ENCODE measurements at regions not wholly inside any gene's neighbourhood (a gene's known extent, or its start where the extent isn't known, plus 50 kb on each side); places are given as distances from the start of the nearest gene placed in this dataset.

DNA sequence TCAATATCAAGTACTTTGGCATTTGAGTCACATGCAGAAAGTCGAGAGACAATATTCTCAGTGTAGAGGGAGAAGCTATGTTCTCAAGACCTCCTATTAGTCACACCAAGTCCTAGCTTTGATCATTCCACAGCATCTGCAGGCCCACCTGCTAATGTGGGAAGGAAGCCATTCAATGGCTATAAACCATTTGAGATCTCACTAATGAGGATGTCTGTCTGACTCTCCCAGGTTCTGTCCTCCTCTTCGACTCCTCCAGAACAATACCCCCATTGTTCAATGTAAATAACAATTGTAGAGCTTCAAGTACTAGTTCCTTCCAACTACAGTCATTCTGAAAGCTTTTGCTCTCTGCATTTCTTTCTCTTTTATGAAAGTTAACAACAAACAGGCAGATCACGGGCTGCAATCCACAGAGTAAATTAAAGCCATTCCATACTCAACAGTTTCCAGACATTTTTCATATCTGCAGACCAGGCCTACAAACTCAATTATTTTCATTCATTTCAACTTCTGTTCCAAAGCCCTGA, 140.2 kb upstream of the EDNRA start:
- in situ Hi-C loops (cut with MboI): no loop called here
- no peaks in the 10 kb centered on the region for H3K9me1 ChIP-seq (ENCODE audit: control insufficient read depth, insufficient read depth, low read length)
- WGBS (ENCODE audit: insufficient coverage, low coverage, missing lambda C conversion rate): 0% methylated on average over 3 of the region's 3 CpGs
- H3K4me3 ChIP-seq: no peak overlapping the region
- H3K9me3 ChIP-seq (replicated peaks; ENCODE audit: control insufficient read depth, insufficient read depth, low read depth, low read length): no peaks in the 10 kb centered on the region
- FAIRE-seq: no peak
- H3K27me3 ChIP-seq (ENCODE audit: control insufficient read depth in 2 of 2, insufficient read depth in 2 of 2, low read length in 2 of 2): no peaks in the 10 kb centered on the region
- no TSS peak for BruUV-seq (replicated peaks)
- TF ChIP-seq, protein P1, sequence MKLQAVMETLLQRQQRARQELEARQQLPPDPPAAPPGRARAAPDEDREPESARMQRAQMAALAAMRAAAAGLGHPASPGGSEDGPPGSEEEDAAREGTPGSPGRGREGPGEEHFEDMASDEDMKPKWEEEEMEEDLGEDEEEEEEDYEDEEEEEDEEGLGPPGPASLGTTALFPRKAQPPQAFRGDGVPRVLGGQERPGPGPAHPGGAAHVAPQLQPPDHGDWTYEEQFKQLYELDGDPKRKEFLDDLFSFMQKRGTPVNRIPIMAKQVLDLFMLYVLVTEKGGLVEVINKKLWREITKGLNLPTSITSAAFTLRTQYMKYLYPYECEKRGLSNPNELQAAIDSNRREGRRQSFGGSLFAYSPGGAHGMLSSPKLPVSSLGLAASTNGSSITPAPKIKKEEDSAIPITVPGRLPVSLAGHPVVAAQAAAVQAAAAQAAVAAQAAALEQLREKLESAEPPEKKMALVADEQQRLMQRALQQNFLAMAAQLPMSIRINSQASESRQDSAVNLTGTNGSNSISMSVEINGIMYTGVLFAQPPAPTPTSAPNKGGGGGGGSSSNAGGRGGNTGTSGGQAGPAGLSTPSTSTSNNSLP (IDR thresholded peaks at IDR 0.05; ENCODE audit: borderline replicate concordance, low read depth, low read length): no peak
- no peak for TF ChIP-seq HCFC1 (IDR thresholded peaks at IDR 0.05; ENCODE audit: low read depth, low read length)
- TF ChIP-seq, protein P2, sequence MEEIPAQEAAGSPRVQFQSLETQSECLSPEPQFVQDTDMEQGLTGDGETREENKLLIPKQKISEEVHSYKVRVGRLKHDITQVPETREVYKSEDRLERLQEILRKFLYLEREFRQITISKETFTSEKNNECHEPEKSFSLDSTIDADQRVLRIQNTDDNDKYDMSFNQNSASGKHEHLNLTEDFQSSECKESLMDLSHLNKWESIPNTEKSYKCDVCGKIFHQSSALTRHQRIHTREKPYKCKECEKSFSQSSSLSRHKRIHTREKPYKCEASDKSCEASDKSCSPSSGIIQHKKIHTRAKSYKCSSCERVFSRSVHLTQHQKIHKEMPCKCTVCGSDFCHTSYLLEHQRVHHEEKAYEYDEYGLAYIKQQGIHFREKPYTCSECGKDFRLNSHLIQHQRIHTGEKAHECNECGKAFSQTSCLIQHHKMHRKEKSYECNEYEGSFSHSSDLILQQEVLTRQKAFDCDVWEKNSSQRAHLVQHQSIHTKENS (CRISPR knock-in tag; IDR thresholded peaks at IDR 0.05): no peak
- no peak for TF ChIP-seq ZNF41 (CRISPR knock-in tag; conservative IDR thresholded peaks at IDR 0.05)
- no peak for TF ChIP-seq NCOR1 (IDR thresholded peaks at IDR 0.05)
- TF ChIP-seq KDM5B (IDR thresholded peaks at IDR 0.05; ENCODE audit: insufficient replicate concordance, low read depth, low read length): no peak
- TF ChIP-seq, protein P3, sequence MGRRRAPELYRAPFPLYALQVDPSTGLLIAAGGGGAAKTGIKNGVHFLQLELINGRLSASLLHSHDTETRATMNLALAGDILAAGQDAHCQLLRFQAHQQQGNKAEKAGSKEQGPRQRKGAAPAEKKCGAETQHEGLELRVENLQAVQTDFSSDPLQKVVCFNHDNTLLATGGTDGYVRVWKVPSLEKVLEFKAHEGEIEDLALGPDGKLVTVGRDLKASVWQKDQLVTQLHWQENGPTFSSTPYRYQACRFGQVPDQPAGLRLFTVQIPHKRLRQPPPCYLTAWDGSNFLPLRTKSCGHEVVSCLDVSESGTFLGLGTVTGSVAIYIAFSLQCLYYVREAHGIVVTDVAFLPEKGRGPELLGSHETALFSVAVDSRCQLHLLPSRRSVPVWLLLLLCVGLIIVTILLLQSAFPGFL (CRISPR knock-in tag; IDR thresholded peaks at IDR 0.05): no peak
- TF ChIP-seq, protein P4, sequence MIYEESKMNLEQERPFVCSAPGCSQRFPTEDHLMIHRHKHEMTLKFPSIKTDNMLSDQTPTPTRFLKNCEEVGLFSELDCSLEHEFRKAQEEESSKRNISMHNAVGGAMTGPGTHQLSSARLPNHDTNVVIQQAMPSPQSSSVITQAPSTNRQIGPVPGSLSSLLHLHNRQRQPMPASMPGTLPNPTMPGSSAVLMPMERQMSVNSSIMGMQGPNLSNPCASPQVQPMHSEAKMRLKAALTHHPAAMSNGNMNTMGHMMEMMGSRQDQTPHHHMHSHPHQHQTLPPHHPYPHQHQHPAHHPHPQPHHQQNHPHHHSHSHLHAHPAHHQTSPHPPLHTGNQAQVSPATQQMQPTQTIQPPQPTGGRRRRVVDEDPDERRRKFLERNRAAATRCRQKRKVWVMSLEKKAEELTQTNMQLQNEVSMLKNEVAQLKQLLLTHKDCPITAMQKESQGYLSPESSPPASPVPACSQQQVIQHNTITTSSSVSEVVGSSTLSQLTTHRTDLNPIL (CRISPR knock-in tag; IDR thresholded peaks at IDR 0.05): no peak
- no peak for TF ChIP-seq HDGF (IDR thresholded peaks at IDR 0.05)
- no peak for TF ChIP-seq ZNF384 (IDR thresholded peaks at IDR 0.05; ENCODE audit: low read depth, low read length)
- no peak for TF ChIP-seq HOXB6 (CRISPR knock-in tag; IDR thresholded peaks at IDR 0.05; ENCODE audit: borderline replicate concordance)
- TF ChIP-seq ZNF695 (CRISPR knock-in tag; IDR thresholded peaks at IDR 0.05): no peak
- TF ChIP-seq HEY1 (CRISPR knock-in tag; IDR thresholded peaks at IDR 0.05; ENCODE audit: borderline replicate concordance): no peak
- no peak for TF ChIP-seq ZFP1 (CRISPR knock-in tag; IDR thresholded peaks at IDR 0.05)
- H4K20me1 ChIP-seq (replicated peaks; ENCODE audit: control insufficient read depth, insufficient read depth, low read length): no peaks in the 10 kb centered on the region
- no peak overlapping the region for H3K4me2 ChIP-seq (ENCODE audit: insufficient read depth, low read length)
- H3K4me1 ChIP-seq (replicated peaks in 1 of 2; ENCODE audit: control insufficient read depth in 2 of 2, insufficient read depth in 2 of 2, low read length in 2 of 2): no peaks in the 10 kb centered on the region
- H3K36me3 ChIP-seq (ENCODE audit: control insufficient read depth, insufficient read depth, low read length): no peaks in the 10 kb centered on the region
- POLR2A ChIA-PET: no interaction called here
- no peak overlapping the region for H3K27ac ChIP-seq (ENCODE audit: extremely low read depth, low read depth, low read length)
- no peak overlapping the region for H3K9ac ChIP-seq (ENCODE audit: insufficient read depth in 1 of 2, low read depth in 2 of 2, low read length in 2 of 2)
- CTCF ChIA-PET (ENCODE audit: low intra/inter-chr PET ratio): no interaction called here
- H2AFZ ChIP-seq (ENCODE audit: low read depth, low read length): no peak overlapping the region
- no peak for DNase-seq (ENCODE audit: extremely low read depth in 1 of 4, low spot score in 3 of 4)
- intact Hi-C loops (cut with micrococcal nuclease): no loop called here
- ATAC-seq: no peak
- no peaks in the 10 kb centered on the region for H3K79me2 ChIP-seq (ENCODE audit: control insufficient read depth, insufficient read depth, low read length)
